Activated naive CD8-positive, alpha-beta T cell (primary cell): ENCODE measurements at regions not wholly inside any gene's neighbourhood (a gene's known extent, or its start where the extent isn't known, plus 50 kb on each side); places are given as distances from the start of the nearest gene placed in this dataset.
"Not testable (repeated sequence)": the region's sequence is repeated elsewhere in the genome, so short reads cannot be mapped to it uniquely, and the experiment has no call there.

ENCODE experiments used
- H3K27ac Mint-ChIP-seq: one replicate; pipeline ENCODE4 v1.8.0; 2021; ENCODE audit warnings: mixed read lengths
- H3K27me3 Mint-ChIP-seq: one replicate; pipeline ENCODE4 v1.8.0; 2021; ENCODE audit warnings: mixed read lengths
- H3K36me3 Mint-ChIP-seq: one replicate; pipeline ENCODE4 v1.8.0; 2021; ENCODE audit warnings: mixed read lengths
- H3K4me1 Mint-ChIP-seq: one replicate; pipeline ENCODE4 v1.8.0; 2021; ENCODE audit warnings: low read depth, mixed read lengths
- H3K4me3 Mint-ChIP-seq: one replicate; pipeline ENCODE4 v1.8.0; 2021; ENCODE audit warnings: mild to moderate bottlenecking, mixed read lengths
- H3K9me3 Mint-ChIP-seq: one replicate; pipeline ENCODE4 v1.8.0; 2021; ENCODE audit warnings: low read depth, mixed read lengths

DNA sequence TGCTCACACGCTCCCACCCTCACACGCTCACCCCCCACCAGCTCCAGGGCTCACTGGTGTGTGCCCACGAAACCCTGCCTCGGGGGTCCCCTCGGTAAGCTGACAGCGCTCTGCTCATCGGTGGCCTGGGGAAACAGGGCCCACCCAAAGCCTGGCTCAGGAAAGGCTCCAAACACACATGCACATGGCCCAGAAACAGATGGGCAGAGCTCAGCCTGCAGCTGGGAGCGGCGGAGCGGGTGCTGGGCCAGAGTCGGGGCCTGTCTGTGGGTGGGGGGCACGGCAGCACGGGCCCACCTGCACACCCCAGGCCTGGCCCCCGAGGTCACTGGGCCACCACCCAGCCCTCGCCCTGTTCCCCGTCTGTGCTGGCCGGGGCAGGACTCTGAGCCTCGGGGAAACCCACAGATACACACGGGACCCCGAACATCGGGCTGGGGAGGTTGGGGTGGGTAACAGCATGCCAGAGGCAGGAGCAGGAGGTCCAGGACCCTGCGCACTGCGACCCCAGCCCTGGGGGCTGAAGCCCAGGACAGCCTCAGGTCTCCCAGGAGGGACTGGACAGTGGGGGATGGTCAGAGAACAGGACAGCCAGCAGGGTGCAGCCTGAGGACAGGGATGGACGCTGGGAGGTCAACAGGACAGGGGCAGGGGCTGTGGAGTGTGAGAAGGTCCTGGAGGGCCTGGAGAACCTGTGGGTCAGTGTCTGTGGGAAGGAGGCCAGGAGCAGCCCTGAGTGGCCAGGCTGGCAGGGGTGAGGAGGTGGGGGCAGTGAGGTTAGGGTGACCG, 165.1 kb downstream of the TMEM121 start:
- H3K27ac Mint-ChIP-seq, H3K9me3 Mint-ChIP-seq, H3K4me3 Mint-ChIP-seq, H3K4me1 Mint-ChIP-seq, H3K27me3 Mint-ChIP-seq, H3K36me3 Mint-ChIP-seq: not testable (repeated sequence)

DNA sequence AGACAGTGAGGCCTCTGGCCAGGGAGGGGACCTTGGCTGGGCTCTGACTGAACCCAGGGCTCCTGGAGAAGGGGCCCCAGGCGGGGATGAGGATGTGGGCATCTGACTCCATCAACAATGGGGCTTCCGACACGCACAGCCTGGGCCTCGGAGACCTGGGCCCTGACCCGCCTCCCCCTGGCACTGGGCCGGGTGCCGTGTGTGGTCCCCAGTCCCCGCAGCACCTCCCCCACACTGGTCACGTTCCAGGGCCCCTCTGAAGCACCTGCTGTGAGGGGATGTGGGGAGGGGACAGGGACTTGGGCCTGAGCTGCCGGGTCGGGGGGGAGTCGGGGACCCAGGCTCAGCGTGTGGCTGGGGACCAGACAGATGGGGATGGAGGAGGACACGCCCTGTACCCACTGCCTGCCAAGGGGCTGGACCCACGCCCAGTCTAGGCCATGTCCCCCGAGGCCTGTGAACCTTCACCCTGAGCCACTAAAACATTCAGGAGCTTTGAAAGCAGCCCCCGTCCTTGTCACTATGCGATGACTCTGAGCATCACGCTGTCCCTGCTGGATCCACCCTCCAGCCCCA, 165.8 kb downstream of the TMEM121 start:
- not testable (repeated sequence) for H3K9me3 Mint-ChIP-seq, H3K4me1 Mint-ChIP-seq

DNA sequence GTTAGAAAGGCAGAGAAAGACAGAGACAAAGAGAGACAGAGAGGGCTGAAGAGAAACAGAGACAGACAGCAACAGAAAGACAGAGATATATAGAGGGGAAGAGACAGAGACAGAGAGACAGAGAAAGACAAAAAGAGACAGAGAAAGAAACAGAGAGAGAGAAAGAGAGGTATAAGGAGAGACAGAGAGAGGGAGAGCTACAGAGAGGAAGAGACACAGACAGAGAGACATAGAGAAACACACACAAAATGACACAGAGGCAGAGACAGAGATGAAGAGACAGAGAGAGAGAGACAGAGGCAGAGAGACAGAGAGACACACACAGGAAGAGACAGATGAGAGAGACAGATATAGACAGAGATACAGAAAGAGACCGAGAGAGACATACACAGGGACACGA, 168.6 kb downstream of the TMEM121 start:
- no peaks in the 10 kb centered on the region for H3K9me3 Mint-ChIP-seq
- H3K27me3 Mint-ChIP-seq: peaks cover 2% of the 10 kb centered on the region
- H3K4me1 Mint-ChIP-seq: no peaks in the 10 kb centered on the region
- peak overlapping the region; percentile 1 for H3K27ac Mint-ChIP-seq
- no peaks in the 10 kb centered on the region for H3K36me3 Mint-ChIP-seq
- H3K4me3 Mint-ChIP-seq: no peak overlapping the region

More for the DNA sequence above, 165.8 kb downstream of the TMEM121 start:
- not testable (repeated sequence) for H3K27ac Mint-ChIP-seq, H3K36me3 Mint-ChIP-seq, H3K27me3 Mint-ChIP-seq, H3K4me3 Mint-ChIP-seq

DNA sequence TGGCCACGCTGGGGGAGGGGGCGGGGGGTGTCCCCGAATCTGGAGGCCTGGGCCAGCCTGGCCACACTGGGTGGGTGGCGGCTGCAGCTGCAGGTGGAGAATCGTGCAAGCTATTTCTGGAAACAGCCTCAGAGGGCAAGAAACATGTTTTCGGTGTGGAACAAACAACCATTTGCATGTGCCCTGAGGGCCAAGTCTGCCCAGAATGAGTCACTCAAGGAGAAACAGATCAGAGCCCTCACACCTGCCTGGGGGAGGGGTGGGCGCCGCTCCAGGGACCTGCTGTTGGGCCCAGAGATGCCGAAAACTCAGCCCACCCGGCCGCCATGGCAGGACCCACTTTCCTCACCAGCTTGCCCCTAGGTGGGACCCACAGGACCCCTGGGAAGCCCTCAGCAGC, 170.0 kb downstream of the TMEM121 start:
- not testable (repeated sequence) for H3K4me1 Mint-ChIP-seq, H3K27me3 Mint-ChIP-seq, H3K36me3 Mint-ChIP-seq, H3K27ac Mint-ChIP-seq, H3K9me3 Mint-ChIP-seq, H3K4me3 Mint-ChIP-seq

DNA sequence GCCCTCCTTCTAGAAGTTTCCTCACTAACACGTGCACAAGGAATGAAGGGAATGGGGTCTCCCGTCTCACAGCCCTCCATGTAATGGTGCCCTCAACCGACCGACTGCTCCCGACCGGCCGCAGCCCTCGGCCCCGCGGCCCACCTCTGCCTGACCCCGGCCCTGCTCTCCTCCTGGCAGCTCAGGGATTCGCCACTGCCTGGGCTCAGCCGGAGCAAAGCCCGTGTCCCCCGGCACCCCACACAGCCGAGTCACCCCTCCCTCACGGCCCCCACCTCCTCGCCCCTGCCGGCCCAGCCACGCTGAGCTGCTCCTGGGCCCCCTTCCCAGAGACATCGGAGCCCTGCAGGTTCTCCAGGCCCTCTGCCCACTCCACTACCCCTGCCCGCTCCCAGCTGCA, 171.0 kb downstream of the TMEM121 start:
- H3K4me1 Mint-ChIP-seq, H3K27ac Mint-ChIP-seq, H3K27me3 Mint-ChIP-seq, H3K36me3 Mint-ChIP-seq, H3K9me3 Mint-ChIP-seq, H3K4me3 Mint-ChIP-seq: not testable (repeated sequence)

DNA sequence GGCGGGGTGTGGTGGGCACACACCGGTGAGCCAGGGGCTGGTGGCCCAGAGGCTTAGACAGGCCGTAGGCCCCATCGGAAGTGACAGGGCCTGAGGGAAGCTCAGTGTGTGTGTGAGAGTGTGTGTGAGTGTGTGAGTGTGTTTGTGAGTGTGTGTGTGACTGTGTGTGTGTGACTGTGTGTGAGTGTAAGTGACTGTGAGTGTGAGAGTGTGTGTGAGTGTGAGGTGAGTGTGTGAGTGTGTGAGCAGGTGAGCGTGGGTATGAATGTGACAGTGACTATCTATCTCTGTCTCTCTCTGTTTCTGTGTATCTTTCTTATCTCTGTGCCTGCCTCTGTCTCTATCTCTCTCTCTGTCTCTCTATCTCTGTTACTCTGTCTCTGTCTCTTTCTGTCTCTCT, 171.6 kb downstream of the TMEM121 start:
- not testable (repeated sequence) for H3K9me3 Mint-ChIP-seq, H3K4me3 Mint-ChIP-seq, H3K4me1 Mint-ChIP-seq, H3K27me3 Mint-ChIP-seq, H3K36me3 Mint-ChIP-seq, H3K27ac Mint-ChIP-seq

DNA sequence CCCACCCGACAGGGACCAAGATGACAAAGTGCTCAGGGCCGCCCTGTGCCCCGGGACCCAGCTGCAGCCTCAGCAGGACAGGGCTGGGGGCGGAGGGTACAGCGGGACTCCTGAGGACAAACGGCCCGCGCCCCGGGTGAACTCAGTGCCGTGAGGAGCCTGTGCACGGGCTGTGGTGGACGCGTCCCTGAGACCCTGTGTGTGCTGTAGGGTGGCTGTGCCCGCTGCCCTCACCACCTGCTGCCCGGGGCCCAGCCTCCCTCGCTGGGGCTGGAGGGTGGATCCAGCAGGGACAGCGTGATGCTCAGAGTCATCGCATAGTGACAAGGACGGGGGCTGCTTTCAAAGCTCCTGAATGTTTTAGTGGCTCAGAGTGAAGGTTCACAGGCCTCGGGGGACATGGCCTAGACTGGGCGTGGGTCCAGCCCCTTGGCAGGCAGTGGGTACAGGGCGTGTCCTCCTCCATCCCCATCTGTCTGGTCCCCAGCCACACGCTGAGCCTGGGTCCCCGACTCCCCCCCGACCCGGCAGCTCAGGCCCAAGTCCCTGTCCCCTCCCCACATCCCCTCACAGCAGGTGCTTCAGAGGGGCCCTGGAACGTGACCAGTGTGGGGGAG, 172.7 kb downstream of the TMEM121 start:
- H3K9me3 Mint-ChIP-seq, H3K27ac Mint-ChIP-seq, H3K27me3 Mint-ChIP-seq, H3K4me3 Mint-ChIP-seq, H3K4me1 Mint-ChIP-seq, H3K36me3 Mint-ChIP-seq: not testable (repeated sequence)

DNA sequence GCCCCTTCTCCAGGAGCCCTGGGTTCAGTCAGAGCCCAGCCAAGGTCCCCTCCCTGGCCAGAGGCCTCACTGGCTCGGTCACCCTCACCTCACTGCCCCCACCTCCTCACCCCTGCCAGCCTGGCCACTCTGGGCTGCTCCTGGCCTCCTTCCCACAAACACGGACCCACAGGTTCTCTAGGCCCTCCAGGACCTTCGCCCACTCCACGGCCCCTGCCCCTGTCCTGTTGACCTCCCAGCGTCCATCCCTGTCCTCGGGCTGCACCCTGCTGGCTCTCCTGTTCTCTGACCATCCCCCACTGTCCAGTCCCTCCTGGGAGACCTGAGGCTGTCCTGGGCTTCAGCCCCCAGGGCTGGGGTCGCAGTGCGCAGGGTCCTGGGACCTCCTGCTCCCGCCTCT, 173.3 kb downstream of the TMEM121 start:
- not testable (repeated sequence) for H3K27ac Mint-ChIP-seq, H3K4me3 Mint-ChIP-seq, H3K9me3 Mint-ChIP-seq, H3K27me3 Mint-ChIP-seq, H3K4me1 Mint-ChIP-seq, H3K36me3 Mint-ChIP-seq

DNA sequence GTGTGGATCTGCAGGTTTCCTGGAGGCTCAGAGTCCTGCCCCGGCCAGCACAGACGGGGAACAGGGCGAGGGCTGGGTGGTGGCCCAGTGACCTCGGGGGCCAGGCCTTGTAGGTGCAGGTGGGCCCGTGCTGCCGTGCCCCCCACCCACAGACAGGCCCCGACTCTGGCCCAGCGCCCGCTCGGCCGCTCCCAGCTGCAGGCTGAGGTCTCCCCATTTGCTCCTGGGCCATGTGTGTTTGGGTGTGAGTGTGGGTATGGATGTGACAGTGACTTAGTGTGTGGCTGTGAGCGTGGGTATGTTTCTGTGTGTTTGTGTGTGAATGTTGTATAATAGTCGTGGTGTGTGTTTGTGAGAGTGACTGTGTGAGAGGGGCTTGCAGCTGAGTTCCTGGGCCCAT, 173.8 kb downstream of the TMEM121 start:
- H3K27me3 Mint-ChIP-seq, H3K27ac Mint-ChIP-seq, H3K36me3 Mint-ChIP-seq: not testable (repeated sequence)

DNA sequence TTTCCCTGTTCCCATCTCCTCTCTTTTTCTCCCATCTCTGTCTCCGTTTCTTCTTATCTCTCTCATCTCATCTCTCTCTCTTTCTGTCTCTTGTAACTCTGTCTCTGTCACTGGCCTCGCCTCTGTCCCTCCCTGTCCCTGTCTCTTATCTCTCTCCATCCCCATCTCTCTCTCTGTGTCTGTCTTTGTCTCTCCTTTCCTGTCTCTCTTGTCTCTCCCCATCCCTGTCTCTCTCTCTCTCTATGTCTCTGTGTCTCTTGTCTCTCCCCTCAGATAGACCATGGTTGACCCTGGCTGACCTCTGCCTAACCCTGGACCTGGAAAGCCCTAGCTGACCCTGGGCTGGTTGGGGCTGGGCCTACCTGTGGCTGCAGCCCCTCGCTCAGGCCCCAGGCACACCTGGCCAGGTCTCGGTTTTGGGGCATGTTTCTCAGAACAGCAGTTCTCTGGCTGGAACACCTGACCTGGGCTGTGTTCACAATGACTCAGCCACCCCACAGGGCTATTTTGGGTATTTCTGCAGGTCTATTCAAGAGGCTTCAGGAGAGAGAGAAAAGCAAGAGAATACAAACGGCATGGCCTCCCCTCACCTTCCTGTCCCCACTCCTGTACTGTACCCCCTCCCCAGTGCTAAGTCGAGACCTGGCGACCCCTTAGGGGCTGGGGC, 174.4 kb downstream of the TMEM121 start:
- Mint-ChIP-seq H3K27ac (no peak overlapping the region), H3K9me3 (no peaks in the 10 kb centered on the region), H3K4me1 (no peaks in the 10 kb centered on the region), H3K27me3 (no peaks in the 10 kb centered on the region), H3K4me3 (no peak overlapping the region), H3K36me3 (no peaks in the 10 kb centered on the region)

More for the DNA sequence above, 173.8 kb downstream of the TMEM121 start:
- H3K9me3 Mint-ChIP-seq, H3K4me1 Mint-ChIP-seq, H3K4me3 Mint-ChIP-seq: not testable (repeated sequence)

DNA sequence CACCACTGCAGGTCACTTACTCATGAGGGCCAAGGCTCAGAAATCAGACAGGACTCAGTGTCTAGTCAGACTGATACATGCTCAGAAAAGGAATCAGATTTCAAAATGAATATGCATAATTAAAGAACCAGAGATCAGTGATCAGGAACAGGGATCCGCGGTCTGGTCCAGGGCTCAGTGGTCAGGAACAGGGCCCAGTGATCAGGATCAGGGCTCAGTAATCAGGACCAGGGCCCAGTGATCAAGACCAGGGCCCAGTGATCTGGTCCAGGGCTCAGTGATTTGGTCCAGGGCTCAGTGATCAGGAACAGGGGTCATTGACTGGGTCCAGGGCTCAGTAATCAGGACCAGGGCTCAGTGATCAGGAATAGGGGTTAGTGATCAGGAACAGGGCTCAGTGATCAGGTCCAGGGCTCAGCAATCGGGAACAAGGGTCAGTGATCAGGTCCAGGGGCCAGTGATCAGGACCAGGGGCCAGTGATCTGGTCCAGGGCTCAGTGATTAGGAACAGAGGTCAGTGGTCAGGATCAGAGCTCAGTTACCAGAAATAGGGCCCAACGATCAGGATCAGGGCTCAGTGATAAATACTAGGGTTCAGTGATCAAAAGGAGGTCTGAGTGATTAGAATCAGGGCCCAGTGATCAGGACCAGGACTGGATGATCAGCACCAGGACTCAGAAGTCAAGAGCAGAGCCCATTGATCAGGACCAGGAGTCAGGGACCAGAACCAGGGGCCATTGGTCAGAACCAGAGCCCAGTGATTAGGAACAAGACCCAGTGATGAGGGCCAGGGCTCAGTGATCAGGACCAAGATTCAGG, 175.3 kb downstream of the TMEM121 start:
- H3K27me3 Mint-ChIP-seq: no peaks in the 10 kb centered on the region
- H3K36me3 Mint-ChIP-seq: no peaks in the 10 kb centered on the region
- peak overlapping the region; percentile 6 for H3K27ac Mint-ChIP-seq
- H3K4me3 Mint-ChIP-seq: no peak overlapping the region
- no peaks in the 10 kb centered on the region for H3K4me1 Mint-ChIP-seq
- no peaks in the 10 kb centered on the region for H3K9me3 Mint-ChIP-seq

DNA sequence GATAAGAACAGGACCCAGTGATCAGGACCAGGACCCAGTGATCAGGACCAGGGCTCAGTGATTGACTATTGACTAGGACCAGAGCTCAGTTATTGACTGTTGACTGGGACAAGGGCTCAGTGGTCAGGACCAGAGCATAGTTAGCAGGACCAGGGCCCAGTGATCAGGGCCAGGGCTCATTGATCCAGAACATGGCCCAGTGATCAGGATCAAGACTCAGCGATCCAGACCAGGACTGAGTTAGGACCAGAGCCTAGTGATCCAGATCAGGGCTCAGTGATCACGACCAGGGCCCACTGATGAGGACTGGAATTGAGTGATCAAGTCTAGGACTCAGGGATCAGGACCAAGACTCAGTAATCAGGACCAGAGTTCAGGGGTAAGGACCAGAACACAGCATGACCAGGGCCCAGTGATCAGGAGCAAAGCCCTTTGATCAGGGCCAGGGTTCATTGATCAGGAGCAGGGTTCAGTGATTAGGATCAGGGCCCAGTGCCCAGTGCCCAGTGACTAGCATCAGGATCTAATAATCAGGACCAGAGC, 176.0 kb downstream of the TMEM121 start:
- Mint-ChIP-seq H3K9me3 (no peaks in the 10 kb centered on the region), H3K36me3 (no peaks in the 10 kb centered on the region), H3K27ac (no peak overlapping the region), H3K4me1 (no peaks in the 10 kb centered on the region), H3K27me3 (no peaks in the 10 kb centered on the region), H3K4me3 (no peak overlapping the region)

DNA sequence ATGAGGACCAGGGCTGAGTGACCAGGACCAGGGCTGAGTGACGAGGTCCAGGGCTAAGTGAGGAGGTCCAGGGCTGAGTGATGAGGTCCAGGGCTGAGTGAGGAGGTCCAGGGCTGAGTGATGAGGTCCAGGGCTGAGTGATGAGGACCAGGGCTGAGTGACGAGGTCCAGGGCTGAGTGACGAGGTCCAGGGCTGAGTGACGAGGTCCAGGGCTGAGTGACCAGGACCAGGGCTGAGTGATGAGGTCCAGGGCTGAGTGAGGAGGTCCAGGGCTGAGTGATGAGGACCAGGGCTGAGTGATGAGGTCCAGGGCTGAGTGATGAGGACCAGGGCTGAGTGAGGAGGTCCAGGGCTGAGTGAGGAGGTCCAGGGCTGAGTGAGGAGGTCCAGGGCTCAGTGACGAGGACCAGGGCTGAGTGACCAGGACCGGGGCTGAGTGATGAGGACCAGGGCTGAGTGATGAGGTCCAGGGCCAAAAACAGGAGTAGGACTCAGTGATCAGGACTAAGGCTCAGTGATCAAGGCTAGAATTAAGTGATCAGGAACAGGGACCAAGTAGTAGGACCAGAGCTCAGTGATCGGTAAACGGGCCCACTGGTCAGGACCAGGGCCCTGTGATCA, 176.8 kb downstream of the TMEM121 start:
- not testable (repeated sequence) for H3K9me3 Mint-ChIP-seq, H3K27me3 Mint-ChIP-seq, H3K27ac Mint-ChIP-seq, H3K4me1 Mint-ChIP-seq, H3K4me3 Mint-ChIP-seq, H3K36me3 Mint-ChIP-seq

DNA sequence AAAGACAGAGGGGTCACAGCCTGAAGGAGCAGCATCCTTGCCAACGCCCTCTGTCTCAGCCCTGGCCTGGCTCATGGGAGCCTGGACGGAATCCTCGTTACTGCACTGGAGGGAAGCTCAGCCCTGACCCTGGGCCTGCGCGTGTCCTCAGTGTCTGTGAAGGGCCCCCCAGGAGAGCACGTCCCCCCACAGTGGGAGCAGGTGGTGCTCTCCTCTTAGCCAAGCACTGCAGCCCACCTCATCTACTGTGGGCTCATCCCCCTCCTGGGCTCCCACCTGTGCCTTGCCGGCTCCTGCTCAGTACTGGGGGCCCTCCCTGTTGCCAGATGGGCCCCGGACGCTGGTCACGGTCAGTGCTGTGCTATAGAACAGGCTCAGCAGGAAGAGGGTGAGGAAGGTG, 177.7 kb downstream of the TMEM121 start:
- H3K9me3 Mint-ChIP-seq, H3K36me3 Mint-ChIP-seq, H3K4me1 Mint-ChIP-seq, H3K4me3 Mint-ChIP-seq, H3K27me3 Mint-ChIP-seq, H3K27ac Mint-ChIP-seq: not testable (repeated sequence)
